H1 (cell line): ENCODE measurements at regions not wholly inside any gene's neighbourhood (a gene's known extent, or its start where the extent isn't known, plus 50 kb on each side); places are given as distances from the start of the nearest gene placed in this dataset.

Experiments used
- BRCA1 ChIP-seq: IDR thresholded peaks from 2 replicates; pipeline ENCODE4 v1.6.1; 2012; ENCODE audit warnings: low read depth, low read length, improper control_type of control experiment
- CBX5 ChIP-seq: fragments of 300-800, 300-1000 bp; sonication (generic); IDR thresholded peaks from 2 replicates; pipeline ENCODE4 v1.7.1; 2016; ENCODE audit warnings: antibody characterized with exemption, low read length, low read depth
- CHD1 ChIP-seq: IDR thresholded peaks from 2 replicates; pipeline ENCODE4 v1.6.1; 2012; ENCODE audit warnings: low read depth, low read length, improper control_type of control experiment
- CHD7 ChIP-seq: fragments of 300-600 bp; sonication (generic); IDR thresholded peaks from 2 replicates; pipeline ENCODE4 v1.7.1; 2012; ENCODE audit warnings: low read length, moderate library complexity, mild to moderate bottlenecking, inconsistent platforms; ENCODE audit not compliant: insufficient replicate concordance
- FOSL1 ChIP-seq: IDR thresholded peaks from 2 replicates; pipeline ENCODE4 v1.6.1; 2011; ENCODE audit warnings: mild to moderate bottlenecking, low read depth, low read length, moderate library complexity; ENCODE audit not compliant: insufficient read depth
- NANOG ChIP-seq: IDR thresholded peaks from 2 replicates; pipeline ENCODE4 v1.6.1; 2011; ENCODE audit warnings: low read length, low read depth, mild to moderate bottlenecking, inconsistent platforms; ENCODE audit not compliant: insufficient read depth, poor library complexity, severe bottlenecking
- RBBP5 ChIP-seq: IDR thresholded peaks from 2 replicates; pipeline ENCODE4 v1.7.1; 2012; ENCODE audit warnings: low read depth, mild to moderate bottlenecking, inconsistent platforms, low read length, moderate library complexity, borderline replicate concordance
- SIRT6 ChIP-seq: IDR thresholded peaks from one replicate; pipeline ENCODE4 v1.7.1; 2012; ENCODE audit warnings: low read length, inconsistent platforms
- SP1 ChIP-seq: IDR thresholded peaks from 2 replicates; pipeline ENCODE4 v1.6.1; 2011; ENCODE audit warnings: low read depth, low read length
- TCF12 ChIP-seq: IDR thresholded peaks from 2 replicates; pipeline ENCODE4 v1.6.1; 2011; ENCODE audit warnings: low read depth, mild to moderate bottlenecking, low read length

GRCh38 chr10:121288864-121289661 is 309.2 kb downstream of the FGFR2 start (continued):
- TF ChIP-seq CHD7 = peak; percentile 59
- TF ChIP-seq BRCA1 = no peak
- no peak for TF ChIP-seq CBX5
- TF ChIP-seq TCF12 = peak; percentile 81; the same call in 1 of the 2 replicates
- TF ChIP-seq SP1 = peak; percentile 62; the same call in 1 of the 2 replicates
- TF ChIP-seq CHD1 = no peak
- peak; percentile 47 for TF ChIP-seq NANOG
- no peak for TF ChIP-seq RBBP5
- TF ChIP-seq SIRT6 = no peak
- no peak for TF ChIP-seq FOSL1
